ENCODE measurements at regions not wholly inside any gene's neighbourhood (a gene's known extent, or its start where the extent isn't known, plus 50 kb on each side); places are given as distances from the start of the nearest gene placed in this dataset.

DNA sequence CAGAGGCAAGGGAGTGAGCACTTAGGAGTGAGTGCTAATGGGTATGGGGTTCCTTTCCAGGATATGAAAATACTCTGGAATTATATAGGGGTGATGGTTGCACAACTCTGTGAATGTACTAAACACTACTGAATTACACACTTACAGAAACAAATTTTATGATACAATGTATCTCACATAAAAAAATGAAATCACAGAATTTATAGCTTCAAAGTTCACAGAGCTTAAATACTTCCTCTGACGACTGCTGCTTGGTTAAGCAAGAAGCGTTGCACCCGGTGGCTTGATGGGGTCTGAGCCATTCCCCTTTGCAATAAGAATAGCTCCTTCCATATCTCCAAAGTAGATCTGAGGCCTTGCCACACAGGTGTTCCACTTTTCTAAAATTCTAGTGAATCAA is 835.1 kb downstream of the TSN start:
- TF ChIP-seq POLR2AphosphoS5 (IDR thresholded peaks at IDR 0.05; ENCODE audit: low read depth) (no peak), SPI1 (IDR thresholded peaks at IDR 0.05; ENCODE audit: borderline replicate concordance, low read depth) (no peak), GABPA (IDR thresholded peaks at IDR 0.05; ENCODE audit: low read depth) (no peak), REST (IDR thresholded peaks at IDR 0.05; ENCODE audit: insufficient replicate concordance, low read depth) (no peak), CTCF (IDR thresholded peaks at IDR 0.05; ENCODE audit: insufficient read depth, low read length) (no peak)
- Histone ChIP-seq H3K27ac (replicated peaks) (no peak overlapping the region), H3K27me3 (ENCODE audit: insufficient read depth, poor library complexity, severe bottlenecking) (no peaks in the 10 kb centered on the region), H3K4me3 (replicated peaks; ENCODE audit: insufficient read depth, low read length) (no peak overlapping the region)
- DNase-seq (ENCODE audit: low read depth in 1 of 2, low spot score in 1 of 2) = no peak

DNA sequence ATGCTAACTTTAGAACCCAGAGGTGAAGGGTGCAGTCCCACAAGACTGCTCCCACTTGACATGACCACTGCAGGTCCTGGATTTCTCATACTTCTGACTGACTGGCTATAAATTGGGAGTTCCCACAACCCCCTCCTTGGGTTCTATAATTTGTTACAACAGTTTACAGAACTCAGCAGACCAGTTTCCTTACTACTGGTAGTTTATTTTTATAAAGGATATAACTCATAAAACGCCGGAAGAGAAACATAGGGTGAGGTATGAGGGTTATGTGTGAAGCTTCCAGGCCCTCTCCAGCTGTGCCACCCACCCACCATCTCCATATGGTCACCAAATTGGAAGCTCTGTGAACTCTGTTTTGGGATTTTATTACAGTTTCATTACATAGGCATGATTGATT is 839.6 kb downstream of the TSN start:
- H3K27me3 ChIP-seq (ENCODE audit: insufficient read depth, poor library complexity, severe bottlenecking) = no peaks in the 10 kb centered on the region
- DNase-seq (ENCODE audit: low read depth in 1 of 2, low spot score in 1 of 2) = no peak
- no peak for TF ChIP-seq REST (IDR thresholded peaks at IDR 0.05; ENCODE audit: insufficient replicate concordance, low read depth)
- TF ChIP-seq GABPA (IDR thresholded peaks at IDR 0.05; ENCODE audit: low read depth) = no peak
- TF ChIP-seq POLR2AphosphoS5 (IDR thresholded peaks at IDR 0.05; ENCODE audit: low read depth) = no peak
- no peak for TF ChIP-seq SPI1 (IDR thresholded peaks at IDR 0.05; ENCODE audit: borderline replicate concordance, low read depth)
- no peak for TF ChIP-seq CTCF (IDR thresholded peaks at IDR 0.05; ENCODE audit: insufficient read depth, low read length)
- no peak overlapping the region for H3K27ac ChIP-seq (replicated peaks)
- H3K4me3 ChIP-seq (replicated peaks; ENCODE audit: insufficient read depth, low read length) = no peak overlapping the region

- no peak overlapping the region for H3K27ac ChIP-seq (replicated peaks)
- H3K4me3 ChIP-seq (replicated peaks; ENCODE audit: insufficient read depth, low read length) = no peak overlapping the region
- no peaks in the 10 kb centered on the region for H3K27me3 ChIP-seq (ENCODE audit: insufficient read depth, poor library complexity, severe bottlenecking)
- TF ChIP-seq SPI1 (IDR thresholded peaks at IDR 0.05; ENCODE audit: borderline replicate concordance, low read depth) = no peak
- TF ChIP-seq REST (IDR thresholded peaks at IDR 0.05; ENCODE audit: insufficient replicate concordance, low read depth) = no peak
- no peak for TF ChIP-seq CTCF (IDR thresholded peaks at IDR 0.05; ENCODE audit: insufficient read depth, low read length)
- no peak for TF ChIP-seq GABPA (IDR thresholded peaks at IDR 0.05; ENCODE audit: low read depth)
- no peak for TF ChIP-seq POLR2AphosphoS5 (IDR thresholded peaks at IDR 0.05; ENCODE audit: low read depth)
- DNase-seq (ENCODE audit: low read depth in 1 of 2, low spot score in 1 of 2) = no peak
Measured at GRCh38 chr2:122596598-122596997, 841.1 kb downstream of the TSN start.

Measured in HL-60 (cell line).